Skeletal muscle tissue (tissue), 3 donors: ENCODE measurements at regions not wholly inside any gene's neighbourhood (a gene's known extent, or its start where the extent isn't known, plus 50 kb on each side); places are given as distances from the start of the nearest gene placed in this dataset.

Experiments
- H3K27ac ChIP-seq: one replicate; pipeline ENCODE4 v1.7.0; 2013; ENCODE audit warnings: mild to moderate bottlenecking, low read depth, low read length, inconsistent platforms
- H3K27me3 ChIP-seq, 3 donors: one replicate each; pipeline ENCODE4 v1.7.0; 2013; ENCODE audit warnings: low read length in 3 of 3; ENCODE audit not compliant: control insufficient read depth in 3 of 3, insufficient read depth in 3 of 3
- H3K36me3 ChIP-seq, 3 donors: one replicate each; pipeline ENCODE4 v1.7.0; 2013; ENCODE audit warnings: low read length in 3 of 3; ENCODE audit not compliant: control insufficient read depth in 3 of 3, insufficient read depth in 3 of 3
- H3K4me1 ChIP-seq, 3 donors: one replicate each; pipeline ENCODE4 v1.7.0; 2013; ENCODE audit warnings: low read length in 3 of 3, mild to moderate bottlenecking in 3 of 3; ENCODE audit not compliant: control insufficient read depth in 3 of 3, insufficient read depth in 3 of 3
- H3K4me3 ChIP-seq, 3 donors: one replicate each; pipeline ENCODE4 v1.7.0; 2013; ENCODE audit warnings: low read length in 3 of 3
- H3K9ac ChIP-seq, 3 donors: one replicate each; pipeline ENCODE4 v1.7.0; 2013; ENCODE audit warnings: low read length in 3 of 3, mild to moderate bottlenecking in 3 of 3, moderate library complexity in 2 of 3, low read depth in 1 of 3
- H3K9me3 ChIP-seq, 3 donors: one replicate each; pipeline ENCODE4 v1.7.0; 2013; ENCODE audit warnings: low read length in 3 of 3; ENCODE audit not compliant: control insufficient read depth in 3 of 3
- donor health status: Osteomylitis.

- no peak overlapping the region for H3K27ac ChIP-seq
- no peaks in the 10 kb centered on the region for H3K4me1 ChIP-seq
- H3K4me3 ChIP-seq: no peak overlapping the region
- H3K9ac ChIP-seq: no peak overlapping the region
- H3K27me3 ChIP-seq: no peaks in the 10 kb centered on the region
- H3K36me3 ChIP-seq: no peaks in the 10 kb centered on the region
- H3K9me3 ChIP-seq: no peaks in the 10 kb centered on the region
Observed at GRCh38 chr2:30041884-30042283, 104.9 kb upstream of the YPEL5 start.

- no peak overlapping the region for H3K9ac ChIP-seq
- no peak overlapping the region for H3K4me3 ChIP-seq
- H3K36me3 ChIP-seq: no peaks in the 10 kb centered on the region
- H3K4me1 ChIP-seq: no peaks in the 10 kb centered on the region
- peaks cover 0 to 3% (median 0%) of the 10 kb centered on the region in 3 donors for H3K27me3 ChIP-seq
- no peak overlapping the region for H3K27ac ChIP-seq
- no peaks in the 10 kb centered on the region for H3K9me3 ChIP-seq
Observed at GRCh38 chr2:30046396-30046795, 100.4 kb upstream of the YPEL5 start.

- H3K4me1 ChIP-seq: no peaks in the 10 kb centered on the region
- no peaks in the 10 kb centered on the region for H3K9me3 ChIP-seq
- H3K9ac ChIP-seq: no peak overlapping the region
- no peaks in the 10 kb centered on the region for H3K36me3 ChIP-seq
- no peak overlapping the region for H3K4me3 ChIP-seq
- peaks cover 0 to 3% (median 0%) of the 10 kb centered on the region in 3 donors for H3K27me3 ChIP-seq
- no peak overlapping the region for H3K27ac ChIP-seq
Observed at GRCh38 chr2:30046979-30047378, 99.8 kb upstream of the YPEL5 start.

DNA sequence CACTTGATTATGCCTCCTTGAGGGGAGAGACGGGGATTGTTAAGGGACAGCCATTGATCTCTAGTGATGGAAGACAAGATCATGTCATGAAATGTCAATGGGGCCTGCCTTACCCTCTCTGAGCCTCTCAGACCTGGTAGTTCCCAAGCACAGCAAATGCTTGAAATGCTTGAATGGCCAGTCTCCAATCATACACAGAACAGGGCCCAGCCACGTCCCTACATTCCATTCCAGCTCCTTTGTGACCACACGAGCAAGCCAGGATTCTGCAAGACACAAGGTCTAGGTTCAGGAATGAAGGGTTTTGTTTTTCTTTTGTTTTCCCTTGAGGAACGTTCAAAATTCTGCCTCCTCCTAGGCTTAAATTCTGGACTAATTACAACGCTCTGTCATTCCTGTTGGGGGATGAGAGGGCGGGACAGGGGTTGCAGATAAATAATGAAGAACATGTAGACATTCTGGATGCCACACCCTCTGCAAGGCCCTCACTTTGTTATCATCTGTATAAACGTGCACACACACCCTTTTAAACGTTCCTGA, 98.1 kb upstream of the YPEL5 start:
- Histone ChIP-seq H3K27me3 (peaks cover 0 to 3% (median 0%) of the 10 kb centered on the region in 3 donors), H3K4me3 (no peak overlapping the region), H3K27ac (no peak overlapping the region), H3K4me1 (no peaks in the 10 kb centered on the region), H3K36me3 (no peaks in the 10 kb centered on the region), H3K9me3 (no peaks in the 10 kb centered on the region), H3K9ac (no peak overlapping the region)

DNA sequence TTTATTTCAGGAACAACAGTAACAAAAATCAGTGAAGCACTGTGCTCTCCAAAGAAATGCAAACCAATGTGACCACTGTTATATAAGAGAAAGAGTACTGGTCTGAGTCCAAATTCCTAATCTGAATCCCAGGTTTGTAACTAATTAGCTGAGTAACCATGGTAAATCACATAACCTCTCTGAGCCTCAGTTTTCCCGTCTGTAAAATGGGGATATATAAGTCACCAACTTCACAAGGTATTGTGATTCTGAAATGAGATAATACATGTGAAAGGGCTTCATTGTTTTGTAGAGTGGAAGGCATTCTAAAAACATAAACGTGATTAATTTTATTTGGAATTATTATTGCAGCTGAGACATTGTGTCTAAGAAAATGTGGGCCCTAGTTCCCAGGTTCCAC, 91.3 kb upstream of the YPEL5 start:
- Histone ChIP-seq H3K27ac (no peak overlapping the region), H3K4me3 (no peak overlapping the region), H3K27me3 (peaks cover 0 to 6% (median 0%) of the 10 kb centered on the region in 3 donors), H3K36me3 (no peaks in the 10 kb centered on the region), H3K4me1 (no peaks in the 10 kb centered on the region), H3K9me3 (peaks cover 0 to 2% (median 0%) of the 10 kb centered on the region in 3 donors), H3K9ac (no peak overlapping the region)

DNA sequence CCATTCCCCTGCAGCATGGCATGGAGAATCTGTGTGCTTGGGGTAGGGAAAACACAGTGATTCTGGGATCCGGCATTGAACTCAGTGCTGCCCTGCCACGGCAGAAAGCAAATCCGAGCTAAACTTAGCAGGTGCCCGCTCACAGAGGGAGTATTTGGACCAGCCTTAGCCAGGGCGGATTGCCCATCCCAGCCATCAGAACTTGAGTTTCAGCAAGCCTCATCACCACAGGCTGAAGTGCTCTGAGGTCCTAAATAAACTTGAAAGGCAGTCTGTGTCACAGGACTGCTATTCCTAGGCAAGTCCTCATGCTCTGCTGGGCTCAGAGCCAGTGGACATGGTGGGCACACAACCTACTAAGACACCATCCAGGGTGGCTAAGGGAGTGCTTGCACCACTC, 86.2 kb upstream of the YPEL5 start:
- no peak overlapping the region for H3K27ac ChIP-seq
- no peaks in the 10 kb centered on the region for H3K4me1 ChIP-seq
- peaks cover 0 to 5% (median 2%) of the 10 kb centered on the region in 3 donors for H3K9me3 ChIP-seq
- H3K27me3 ChIP-seq: peaks cover 0 to 2% (median 0%) of the 10 kb centered on the region in 3 donors
- no peak overlapping the region for H3K4me3 ChIP-seq
- H3K9ac ChIP-seq: no peak overlapping the region
- H3K36me3 ChIP-seq: no peaks in the 10 kb centered on the region

DNA sequence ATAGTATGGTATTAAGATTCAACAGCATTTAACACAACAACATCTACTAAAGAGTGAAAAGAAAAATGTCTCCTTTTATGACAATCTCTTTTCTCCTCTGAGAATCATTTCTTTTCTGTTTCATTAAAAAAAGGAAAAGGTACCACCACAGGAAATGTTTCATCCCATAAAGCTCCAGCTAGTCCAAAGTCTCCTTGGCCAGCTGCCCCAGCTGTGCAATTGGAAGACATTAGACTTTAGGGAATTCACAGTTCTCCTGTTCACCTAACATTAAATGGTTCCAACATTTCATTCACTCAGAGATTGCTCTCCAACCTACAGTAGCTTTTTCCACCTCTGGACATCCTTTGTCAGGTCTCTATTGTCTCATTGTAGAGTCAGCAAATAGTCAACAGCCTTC, 78.7 kb upstream of the YPEL5 start:
- Histone ChIP-seq H3K4me3 (no peak overlapping the region), H3K27ac (no peak overlapping the region), H3K27me3 (peaks cover 0 to 12% (median 3%) of the 10 kb centered on the region in 3 donors), H3K9me3 (peaks cover 0 to 2% (median 0%) of the 10 kb centered on the region in 3 donors), H3K36me3 (no peaks in the 10 kb centered on the region), H3K9ac (no peak overlapping the region), H3K4me1 (no peaks in the 10 kb centered on the region)

DNA sequence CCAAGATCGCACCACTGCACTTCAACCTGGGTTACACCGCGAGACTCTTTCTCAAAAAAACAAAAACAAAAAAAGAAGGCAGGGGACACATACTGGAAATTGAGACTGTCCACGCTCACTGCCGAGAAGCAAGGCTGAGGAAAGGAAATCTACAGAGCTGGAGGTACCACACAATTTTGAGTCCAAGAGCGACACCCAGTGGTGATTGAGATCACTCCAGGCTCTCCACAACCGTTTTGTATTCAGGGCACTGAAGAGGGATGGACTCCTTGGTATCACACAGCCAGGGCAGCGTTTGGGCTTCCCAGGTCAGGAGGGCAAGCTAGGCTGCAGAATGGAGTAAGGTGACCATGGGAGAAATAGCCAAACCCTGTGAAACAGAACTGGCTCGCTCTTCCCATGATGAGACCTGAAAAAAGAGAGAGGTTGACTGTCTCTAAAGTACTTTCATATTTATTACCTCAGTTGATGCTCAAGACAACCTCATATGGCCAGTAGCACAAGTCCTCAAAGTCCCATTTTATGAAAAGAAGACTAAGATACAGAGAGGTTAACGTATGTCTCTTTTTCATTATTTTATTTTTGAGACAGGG, 74.5 kb upstream of the YPEL5 start:
- H3K9ac ChIP-seq: no peak overlapping the region
- H3K36me3 ChIP-seq: no peaks in the 10 kb centered on the region
- H3K27me3 ChIP-seq: peaks cover 9 to 31% (median 15%) of the 10 kb centered on the region in 3 donors
- H3K9me3 ChIP-seq: no peaks in the 10 kb centered on the region
- no peak overlapping the region for H3K4me3 ChIP-seq
- H3K4me1 ChIP-seq: no peaks in the 10 kb centered on the region
- H3K27ac ChIP-seq: no peak overlapping the region

DNA sequence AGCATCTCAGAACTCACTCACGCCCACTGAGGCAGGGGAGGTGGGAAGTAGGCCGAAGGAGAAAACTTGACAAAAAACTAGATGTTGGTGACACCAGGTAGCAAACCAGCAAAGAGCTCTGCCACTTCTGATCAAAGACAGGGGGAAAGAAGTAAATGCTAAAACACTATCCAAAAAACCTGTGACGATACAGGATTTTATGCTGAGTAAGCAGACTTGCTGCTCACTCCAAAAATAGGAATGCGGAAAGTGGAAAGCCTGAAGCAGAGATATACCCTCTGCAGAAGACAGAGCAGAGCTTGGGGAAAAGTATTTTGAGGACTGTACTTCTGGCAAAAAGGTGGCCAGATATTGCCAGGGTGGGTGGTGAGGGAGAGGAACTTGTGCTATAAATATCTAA, 73.3 kb upstream of the YPEL5 start:
- no peaks in the 10 kb centered on the region for H3K9me3 ChIP-seq
- no peak overlapping the region for H3K27ac ChIP-seq
- no peaks in the 10 kb centered on the region for H3K4me1 ChIP-seq
- no peaks in the 10 kb centered on the region for H3K36me3 ChIP-seq
- no peak overlapping the region for H3K9ac ChIP-seq
- no peak overlapping the region for H3K4me3 ChIP-seq
- H3K27me3 ChIP-seq: peaks cover 9 to 27% (median 17%) of the 10 kb centered on the region in 3 donors

DNA sequence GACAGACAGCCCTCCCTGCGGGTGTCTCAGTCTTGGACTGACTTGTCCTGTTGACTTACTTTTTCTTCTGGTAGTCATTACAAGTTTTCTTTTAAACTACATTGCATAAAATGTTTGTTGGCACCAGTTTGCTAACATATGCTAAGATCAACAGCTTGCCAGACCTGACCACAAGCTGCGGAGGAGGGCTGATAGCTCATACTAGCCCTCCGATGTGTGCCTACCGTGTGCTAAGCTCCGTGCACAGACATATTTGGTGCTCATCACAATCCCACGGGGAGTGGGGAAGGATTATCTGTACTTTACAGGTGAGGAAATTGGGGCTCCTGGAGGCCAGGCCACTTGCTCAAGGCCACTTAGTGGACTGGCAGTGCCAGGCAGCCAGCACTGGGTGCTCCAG, 72.8 kb upstream of the YPEL5 start:
- H3K9me3 ChIP-seq: no peaks in the 10 kb centered on the region
- peaks cover 9 to 29% (median 20%) of the 10 kb centered on the region in 3 donors for H3K27me3 ChIP-seq
- no peaks in the 10 kb centered on the region for H3K36me3 ChIP-seq
- no peaks in the 10 kb centered on the region for H3K4me1 ChIP-seq
- no peak overlapping the region for H3K9ac ChIP-seq
- no peak overlapping the region for H3K27ac ChIP-seq
- H3K4me3 ChIP-seq: no peak overlapping the region
